OCI-LY7 (cell line): ENCODE measurements at regions not wholly inside any gene's neighbourhood (a gene's known extent, or its start where the extent isn't known, plus 50 kb on each side); places are given as distances from the start of the nearest gene placed in this dataset.

Experiments
- BruUV-seq: library from RNA; stranded (reverse); fragments of 400-500 nt; replicated peaks from 2 replicates; lab custom pipeline; 2021; lab: Mats Ljungman, UMichigan
- CTCF ChIA-PET: fragments of 300-600 bp; sonication (Branson Sonifier 250); formaldehyde crosslinking; loops from one replicate; lab custom pipeline; 2022; ENCODE audit warnings: antibody characterized with exemption; ENCODE audit not compliant: unreplicated experiment; lab: Charles Lee
- POLR2A ChIA-PET: fragments of 300-600 bp; sonication (Branson Sonifier 250); formaldehyde crosslinking; loops from one replicate; lab custom pipeline; 2022; ENCODE audit warnings: antibody characterized with exemption; lab: Charles Lee
- DNase-seq: peaks from one replicate; pipeline ENCODE4 v3.0.0-alpha.2; 2015; ENCODE audit warnings: low spot score
- H2AFZ ChIP-seq: fragments of 200-600 bp; sonication (generic), shearing (Covaris generic); 2 replicates; pipeline ENCODE4 v1.6.1; 2014; ENCODE audit warnings: mild to moderate bottlenecking, antibody characterized with exemption, low read length, moderate library complexity
- H3K27ac ChIP-seq: fragments of 200-600 bp; sonication (generic); 2 replicates; pipeline ENCODE4 v1.5.1; 2014; ENCODE audit warnings: mixed run types, low read depth, mild to moderate bottlenecking, moderate library complexity, low read length, inconsistent platforms; ENCODE audit not compliant: poor library complexity, severe bottlenecking
- H3K36me3 ChIP-seq: fragments of 200-600 bp; sonication (generic); 2 replicates; pipeline ENCODE4 v1.6.1; 2014; ENCODE audit warnings: mild to moderate bottlenecking, antibody characterized with exemption, low read length, moderate library complexity, mixed read lengths; ENCODE audit not compliant: insufficient read depth
- H3K4me1 ChIP-seq: fragments of 200-600 bp; sonication (generic); 2 replicates; pipeline ENCODE4 v1.5.1; 2014; ENCODE audit warnings: mild to moderate bottlenecking, low read length; ENCODE audit not compliant: insufficient read depth, poor library complexity, severe bottlenecking
- H3K4me2 ChIP-seq: fragments of 200-600 bp; sonication (generic); 2 replicates; pipeline ENCODE4 v1.6.1; 2014; ENCODE audit warnings: mild to moderate bottlenecking, low read length
- H3K4me3 ChIP-seq: fragments of 200-600 bp; sonication (generic); 2 replicates; pipeline ENCODE4 v1.5.1; 2014; ENCODE audit warnings: mild to moderate bottlenecking, low read depth, low read length; ENCODE audit not compliant: poor library complexity, severe bottlenecking
- H3K79me2 ChIP-seq: fragments of 200-600 bp; sonication (generic); 2 replicates; pipeline ENCODE4 v1.6.1; 2016; ENCODE audit warnings: low read depth, mild to moderate bottlenecking, low read length, moderate library complexity, mixed read lengths; ENCODE audit not compliant: insufficient read depth
- H3K9me2 ChIP-seq: fragments of 200-600 bp; sonication (generic); 2 replicates; pipeline ENCODE4 v1.6.1; 2016; ENCODE audit warnings: mild to moderate bottlenecking, low read length, mixed read lengths; ENCODE audit not compliant: insufficient read depth
- H3K9me3 ChIP-seq: fragments of 200-600 bp; sonication (generic); 2 replicates; pipeline ENCODE4 v1.6.1; 2014; ENCODE audit warnings: mild to moderate bottlenecking, mixed run types, low read length, mixed read lengths
- H4K20me1 ChIP-seq: fragments of 200-600 bp; sonication (generic); 2 replicates; pipeline ENCODE4 v1.6.1; 2014; ENCODE audit warnings: mild to moderate bottlenecking, antibody characterized with exemption, low read length, moderate library complexity, mixed read lengths; ENCODE audit not compliant: insufficient read depth
- EZH2phosphoT487 ChIP-seq: fragments of 200-600 bp; sonication (generic); IDR thresholded peaks from 2 replicates; pipeline ENCODE4 v1.6.1; 2018; ENCODE audit warnings: low read depth, borderline replicate concordance, mild to moderate bottlenecking, mixed run types, antibody characterized with exemption, low read length, moderate library complexity, mixed read lengths
- intact Hi-C: fragments of 100-400 bp; cut with micrococcal nuclease; formaldehyde crosslinking; loops from one replicate; pipeline ENCODE4 v1.10.0; 2022; ENCODE audit not compliant: unreplicated experiment
- TF ChIP-seq, protein P1 (sequence below): fragments of 200-600 bp; sonication (generic); conservative IDR thresholded peaks from 2 replicates; pipeline ENCODE4 v1.5.1; 2014; ENCODE audit warnings: mild to moderate bottlenecking, antibody characterized with exemption, low read length, moderate library complexity, mixed read lengths

DNA sequence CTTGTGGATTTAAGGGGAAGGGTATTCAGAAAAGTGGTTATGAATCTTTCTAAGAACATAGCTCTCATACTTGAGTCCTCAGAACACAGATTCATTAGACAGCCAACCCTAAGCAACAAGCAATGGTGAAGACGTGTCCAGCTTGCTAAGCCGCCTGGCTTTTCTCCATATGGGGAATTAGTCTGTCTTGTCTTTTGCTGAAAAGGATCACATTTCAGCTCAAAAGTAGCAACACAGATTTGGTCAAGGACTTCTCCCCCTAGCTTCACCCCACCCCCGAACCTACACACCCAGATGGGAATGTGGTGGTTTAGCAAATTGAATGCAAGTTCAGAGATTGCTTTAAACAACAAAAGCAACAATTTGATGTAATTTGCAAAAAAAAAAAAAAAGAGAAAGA lies 103.3 kb upstream of the RASGEF1B start:
- POLR2A ChIA-PET = interaction anchor here (0.6 to 1.7 kb wide), 5 partner anchors 10 to 47 kb away, joined by 3 to 13 read pairs (median 4); no protein-coding TSS in a partner anchor
- Histone ChIP-seq H3K27ac (no peak overlapping the region), H4K20me1 (no peaks in the 10 kb centered on the region), H3K4me3 (no peak overlapping the region), H3K9me2 (no peaks in the 10 kb centered on the region), H3K4me1 (peaks cover 8% of the 10 kb centered on the region), H2AFZ (no peak overlapping the region), H3K4me2 (no peak overlapping the region), H3K79me2 (no peaks in the 10 kb centered on the region), H3K36me3 (no peaks in the 10 kb centered on the region), H3K9me3 (no peaks in the 10 kb centered on the region)
- CTCF ChIA-PET = no interaction called here
- no TSS peak for BruUV-seq
- TF ChIP-seq, protein P1, sequence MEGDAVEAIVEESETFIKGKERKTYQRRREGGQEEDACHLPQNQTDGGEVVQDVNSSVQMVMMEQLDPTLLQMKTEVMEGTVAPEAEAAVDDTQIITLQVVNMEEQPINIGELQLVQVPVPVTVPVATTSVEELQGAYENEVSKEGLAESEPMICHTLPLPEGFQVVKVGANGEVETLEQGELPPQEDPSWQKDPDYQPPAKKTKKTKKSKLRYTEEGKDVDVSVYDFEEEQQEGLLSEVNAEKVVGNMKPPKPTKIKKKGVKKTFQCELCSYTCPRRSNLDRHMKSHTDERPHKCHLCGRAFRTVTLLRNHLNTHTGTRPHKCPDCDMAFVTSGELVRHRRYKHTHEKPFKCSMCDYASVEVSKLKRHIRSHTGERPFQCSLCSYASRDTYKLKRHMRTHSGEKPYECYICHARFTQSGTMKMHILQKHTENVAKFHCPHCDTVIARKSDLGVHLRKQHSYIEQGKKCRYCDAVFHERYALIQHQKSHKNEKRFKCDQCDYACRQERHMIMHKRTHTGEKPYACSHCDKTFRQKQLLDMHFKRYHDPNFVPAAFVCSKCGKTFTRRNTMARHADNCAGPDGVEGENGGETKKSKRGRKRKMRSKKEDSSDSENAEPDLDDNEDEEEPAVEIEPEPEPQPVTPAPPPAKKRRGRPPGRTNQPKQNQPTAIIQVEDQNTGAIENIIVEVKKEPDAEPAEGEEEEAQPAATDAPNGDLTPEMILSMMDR = no peak
- TF ChIP-seq EZH2phosphoT487 = no peak
- intact Hi-C loops = no loop called here
- no peak for DNase-seq

DNA sequence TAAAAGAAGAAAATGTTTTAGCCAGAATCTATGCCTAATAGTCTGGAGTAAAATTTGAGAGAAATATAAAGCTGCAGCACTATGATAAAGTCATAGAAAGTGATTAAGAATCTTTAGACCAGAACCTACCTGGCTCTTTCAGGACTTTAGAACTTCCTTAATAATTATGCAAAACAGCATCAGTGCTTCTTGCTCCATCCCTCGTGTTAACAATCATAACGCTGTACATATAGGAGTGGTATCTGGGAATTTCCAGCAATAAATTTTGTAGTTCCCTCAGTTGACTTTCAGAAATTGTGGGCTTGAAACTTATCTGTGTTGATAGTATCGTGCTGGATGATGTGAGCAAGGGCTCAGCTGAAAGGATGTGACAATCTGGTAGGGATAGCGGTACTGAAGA lies 102.1 kb upstream of the RASGEF1B start:
- no peak overlapping the region for H3K4me2 ChIP-seq
- no peaks in the 10 kb centered on the region for H3K79me2 ChIP-seq
- no peak for DNase-seq
- no TSS peak for BruUV-seq
- no peaks in the 10 kb centered on the region for H3K9me2 ChIP-seq
- H3K9me3 ChIP-seq = no peaks in the 10 kb centered on the region
- CTCF ChIA-PET = no interaction called here
- no peak overlapping the region for H3K27ac ChIP-seq
- H3K4me1 ChIP-seq = peaks cover 8% of the 10 kb centered on the region
- H2AFZ ChIP-seq = no peak overlapping the region; the same call in 1 of the 2 replicates
- H4K20me1 ChIP-seq = no peaks in the 10 kb centered on the region
- intact Hi-C loops = no loop called here
- no peak for TF ChIP-seq EZH2phosphoT487
- TF ChIP-seq, protein P1 = no peak
- H3K36me3 ChIP-seq = no peaks in the 10 kb centered on the region
- H3K4me3 ChIP-seq = no peak overlapping the region
- POLR2A ChIA-PET = interaction anchor here (0.6 to 1.7 kb wide), 5 partner anchors 9 to 49 kb away, joined by 3 to 13 read pairs (median 3); no protein-coding TSS in a partner anchor

DNA sequence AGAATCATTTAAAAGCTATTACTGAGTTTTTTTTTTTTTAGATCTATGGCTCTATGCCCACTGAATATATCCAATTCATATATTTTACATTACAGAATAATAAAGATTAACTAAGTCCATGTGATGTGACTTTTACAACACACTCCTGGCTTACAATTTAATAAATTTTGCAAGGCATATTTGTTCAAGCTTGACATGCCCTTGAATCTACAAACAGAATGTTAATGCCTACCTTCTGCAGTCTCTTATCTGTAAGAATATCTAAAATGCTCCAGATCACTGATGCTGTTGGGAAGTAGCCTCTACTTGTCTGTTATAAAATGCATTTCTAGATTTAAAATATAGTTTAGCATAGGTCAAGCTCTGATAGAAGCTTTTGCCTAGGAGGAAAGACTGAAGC lies 100.7 kb upstream of the RASGEF1B start:
- Histone ChIP-seq H3K4me3 (no peak overlapping the region), H4K20me1 (no peaks in the 10 kb centered on the region), H2AFZ (no peak overlapping the region), H3K9me3 (no peaks in the 10 kb centered on the region), H3K27ac (no peak overlapping the region), H3K36me3 (no peaks in the 10 kb centered on the region), H3K79me2 (no peaks in the 10 kb centered on the region), H3K4me1 (peaks cover 14% of the 10 kb centered on the region), H3K9me2 (no peaks in the 10 kb centered on the region), H3K4me2 (no peak overlapping the region)
- DNase-seq = no peak
- TF ChIP-seq, protein P1 = no peak
- no peak for TF ChIP-seq EZH2phosphoT487
- intact Hi-C loops = no loop called here
- ChIA-PET CTCF (no interaction called here), POLR2A (interaction anchor here (0.6 to 1.4 kb wide), 4 partner anchors 15 to 498 kb away, joined by 3 to 5 read pairs (median 3); no protein-coding TSS in a partner anchor)
- no TSS peak for BruUV-seq
